MM.1S (cell line): ENCODE measurements at regions not wholly inside any gene's neighbourhood (a gene's known extent, or its start where the extent isn't known, plus 50 kb on each side); places are given as distances from the start of the nearest gene placed in this dataset.
"Not testable (repeated sequence)": the region's sequence is repeated elsewhere in the genome, so short reads cannot be mapped to it uniquely, and the experiment has no call there.

Experiments used
- DNase-seq: peaks from one replicate; pipeline ENCODE4 v3.0.0-alpha.2; 2015
- H2AFZ ChIP-seq: fragments of 300-600 bp; sonication (generic); 2 replicates; pipeline ENCODE4 v1.6.0; 2016; ENCODE audit warnings: antibody characterized with exemption, low read length
- H3F3A ChIP-seq: fragments of 300-600 bp; sonication (generic); 2 replicates; pipeline ENCODE4 v1.6.1; 2016; ENCODE audit warnings: mild to moderate bottlenecking, antibody characterized with exemption, low read length, moderate library complexity, mixed read lengths; ENCODE audit not compliant: insufficient read depth
- H3K27ac ChIP-seq: fragments of 300-600 bp; sonication (generic); 2 replicates; pipeline ENCODE4 v1.5.1; 2016; ENCODE audit warnings: mild to moderate bottlenecking, low read length
- H3K27me3 ChIP-seq: fragments of 300-600 bp; sonication (generic); replicated peaks from 2 replicates; pipeline ENCODE4 v1.6.0; 2016; ENCODE audit warnings: low read length; ENCODE audit not compliant: insufficient read depth
- H3K36me3 ChIP-seq: fragments of 300-600 bp; sonication (generic); replicated peaks from 2 replicates; pipeline ENCODE4 v1.6.1; 2016; ENCODE audit warnings: mild to moderate bottlenecking, low read length, mixed read lengths; ENCODE audit not compliant: insufficient read depth
- H3K4me1 ChIP-seq: fragments of 300-600 bp; sonication (generic); 2 replicates; pipeline ENCODE4 v1.6.1; 2016; ENCODE audit warnings: low read length, mixed read lengths
- H3K4me2 ChIP-seq: fragments of 300-600 bp; sonication (generic); 2 replicates; pipeline ENCODE4 v1.6.0; 2016; ENCODE audit warnings: low read depth, low read length
- H3K4me3 ChIP-seq: fragments of 300-600 bp; sonication (generic); 2 replicates; pipeline ENCODE4 v1.5.1; 2016; ENCODE audit warnings: low read length, mixed read lengths
- H3K79me2 ChIP-seq: fragments of 300-600 bp; sonication (generic); 2 replicates; pipeline ENCODE4 v1.6.1; 2016; ENCODE audit warnings: mixed run types, low read length, mixed read lengths
- H3K9ac ChIP-seq: fragments of 300-600 bp; sonication (generic); 2 replicates; pipeline ENCODE4 v1.6.1; 2016; ENCODE audit warnings: low read length, mixed read lengths
- H3K9me2 ChIP-seq: fragments of 300-600 bp; sonication (generic); replicated peaks from 2 replicates; pipeline ENCODE4 v1.6.1; 2016; ENCODE audit warnings: mild to moderate bottlenecking, low read length, mixed read lengths; ENCODE audit not compliant: insufficient read depth
- H3K9me3 ChIP-seq: fragments of 300-600 bp; sonication (generic); replicated peaks from 2 replicates; pipeline ENCODE4 v1.6.1; 2016; ENCODE audit warnings: mild to moderate bottlenecking, low read length, mixed read lengths; ENCODE audit not compliant: insufficient read depth
- H4K20me1 ChIP-seq: fragments of 300-600 bp; sonication (generic); 2 replicates; pipeline ENCODE4 v1.6.1; 2016; ENCODE audit warnings: mild to moderate bottlenecking, low read length, moderate library complexity, mixed read lengths; ENCODE audit not compliant: insufficient read depth
- CTCF ChIP-seq: fragments of 300-600 bp; sonication (generic); IDR thresholded peaks from 2 replicates; pipeline ENCODE4 v1.5.1; 2016; ENCODE audit warnings: antibody characterized with exemption, low read length, mixed read lengths
- EZH2 ChIP-seq: fragments of 300-600 bp; sonication (generic); optimal IDR thresholded peaks from 2 replicates; pipeline ENCODE3; 2017; ENCODE audit warnings: low read depth, mild to moderate bottlenecking, antibody characterized with exemption, low read length, mixed read lengths
- EZH2phosphoT487 ChIP-seq: fragments of 300-600 bp; sonication (generic); IDR thresholded peaks from 2 replicates; pipeline ENCODE4 v1.6.1; 2018; ENCODE audit warnings: antibody characterized with exemption, low read length

DNA sequence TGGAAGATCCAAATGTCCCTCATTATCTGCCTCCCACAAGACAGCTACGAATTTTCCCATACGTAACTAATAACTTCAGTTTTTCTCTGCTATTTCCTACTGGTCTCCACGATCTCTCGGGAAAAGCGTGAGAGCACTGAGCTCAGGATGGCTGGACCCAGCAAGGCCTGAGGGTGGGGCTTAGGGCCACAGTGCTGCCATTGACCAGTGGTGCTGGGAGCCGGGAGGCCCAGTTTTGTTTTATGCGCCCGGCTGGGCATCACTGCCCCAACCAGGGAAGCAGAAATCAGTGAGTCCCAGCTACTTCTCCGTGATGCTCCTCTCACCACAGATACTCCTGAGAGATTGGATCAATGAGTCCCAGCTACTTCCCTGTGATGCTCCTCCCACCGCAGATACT lies 238.4 kb downstream of the LY86 start:
- Histone ChIP-seq H3K9me3 (no peaks in the 10 kb centered on the region), H3F3A (peaks cover 5% of the 10 kb centered on the region; the same call in 1 of the 2 replicates), H4K20me1 (no peaks in the 10 kb centered on the region), H3K4me1 (peaks cover 30% of the 10 kb centered on the region), H2AFZ (peak overlapping the region; percentile 85), H3K9ac (peak overlapping the region; percentile 59), H3K27me3 (no peaks in the 10 kb centered on the region), H3K9me2 (no peaks in the 10 kb centered on the region), H3K4me2 (peak overlapping the region; percentile 84), H3K36me3 (no peaks in the 10 kb centered on the region), H3K27ac (peak overlapping the region; percentile 88), H3K79me2 (no peaks in the 10 kb centered on the region), H3K4me3 (peak overlapping the region; percentile 25; the same call in 1 of the 2 replicates)
- no peak for DNase-seq
- TF ChIP-seq EZH2 (no peak), EZH2phosphoT487 (no peak), CTCF (no peak)

- Histone ChIP-seq H3K27ac (no peak overlapping the region), H3K4me3 (no peak overlapping the region), H3K4me1 (peaks cover 14% of the 10 kb centered on the region), H4K20me1 (no peaks in the 10 kb centered on the region), H3K4me2 (no peak overlapping the region), H3F3A (0 out of 2 replicates have a peak, but pooled peaks cover 5% of the 10 kb centered on the region), H3K36me3 (no peaks in the 10 kb centered on the region), H3K79me2 (no peaks in the 10 kb centered on the region), H3K27me3 (no peaks in the 10 kb centered on the region), H3K9me2 (no peaks in the 10 kb centered on the region), H2AFZ (no peak overlapping the region), H3K9me3 (no peaks in the 10 kb centered on the region), H3K9ac (no peak overlapping the region)
- no peak for DNase-seq
- TF ChIP-seq EZH2phosphoT487, result no peak
- TF ChIP-seq CTCF, result no peak
- no peak for TF ChIP-seq EZH2
Measured at GRCh38 chr6:6829872-6830685, 241.6 kb downstream of the LY86 start.

DNA sequence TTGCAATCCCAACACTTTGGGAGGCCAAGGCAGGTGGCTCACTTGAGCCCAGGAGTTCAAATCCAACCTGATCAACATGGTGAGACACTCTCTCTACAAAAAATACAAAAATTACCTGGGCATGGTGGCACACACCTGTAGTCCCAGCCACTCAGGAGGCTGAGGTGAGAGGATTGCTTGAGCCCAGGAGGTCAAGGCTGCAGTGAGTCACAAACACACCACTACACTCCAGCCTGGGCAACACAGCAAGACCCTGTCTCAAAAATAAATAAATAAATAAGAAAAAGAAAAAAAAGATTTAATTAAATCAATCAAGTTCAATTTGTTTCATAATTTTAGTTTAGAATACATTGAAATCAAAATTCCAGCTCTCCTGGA lies 242.2 kb downstream of the LY86 start:
- not testable (repeated sequence) for H2AFZ ChIP-seq, H3K9me2 ChIP-seq, H4K20me1 ChIP-seq, H3K9me3 ChIP-seq, H3K79me2 ChIP-seq, DNase-seq, H3F3A ChIP-seq, H3K4me2 ChIP-seq, H3K36me3 ChIP-seq, H3K4me3 ChIP-seq, H3K27ac ChIP-seq, H3K9ac ChIP-seq, H3K27me3 ChIP-seq
- peaks cover 14% of the 10 kb centered on the region for H3K4me1 ChIP-seq

- no peak overlapping the region for H3K9ac ChIP-seq
- H3K9me2 ChIP-seq, result no peaks in the 10 kb centered on the region
- no peak overlapping the region for H3K4me3 ChIP-seq
- no peak overlapping the region for H3K4me2 ChIP-seq
- no peak for TF ChIP-seq EZH2phosphoT487
- TF ChIP-seq EZH2, result no peak
- no peak for TF ChIP-seq CTCF
- no peak for DNase-seq
- H3K4me1 ChIP-seq, result peaks cover under 1% of the 10 kb centered on the region; the same call in 1 of the 2 replicates
- H2AFZ ChIP-seq, result no peak overlapping the region
- no peaks in the 10 kb centered on the region for H3K36me3 ChIP-seq
- no peaks in the 10 kb centered on the region for H3K79me2 ChIP-seq
- no peaks in the 10 kb centered on the region for H4K20me1 ChIP-seq
- H3K9me3 ChIP-seq, result no peaks in the 10 kb centered on the region
- no peaks in the 10 kb centered on the region for H3K27me3 ChIP-seq
- H3K27ac ChIP-seq, result no peak overlapping the region
- H3F3A ChIP-seq, result no peaks in the 10 kb centered on the region
Measured at GRCh38 chr6:6832439-6832838, 243.9 kb downstream of the LY86 start.
